DND-41 (cell line): ENCODE measurements at regions not wholly inside any gene's neighbourhood (a gene's known extent, or its start where the extent isn't known, plus 50 kb on each side); places are given as distances from the start of the nearest gene placed in this dataset.

Experiments
- CTCF ChIP-seq: IDR thresholded peaks from 2 replicates; pipeline ENCODE4 v1.5.1; 2012; ENCODE audit warnings: borderline replicate concordance, low read length, moderate library complexity, mild to moderate bottlenecking; ENCODE audit not compliant: poor library complexity, severe bottlenecking; ENCODE audit errors: extremely low read depth
- EZH2 ChIP-seq: IDR thresholded peaks from 3 replicates; pipeline ENCODE4 v1.6.1; 2012; ENCODE audit warnings: borderline replicate concordance, low read depth, mild to moderate bottlenecking, moderate library complexity, low read length, inconsistent platforms; ENCODE audit not compliant: severe bottlenecking

GRCh38 chr20:60088236-60088635 is 130.0 kb downstream of the CDH26 start:
- TF ChIP-seq CTCF (no peak), EZH2 (no peak)
